ENCODE measurements at regions not wholly inside any gene's neighbourhood (a gene's known extent, or its start where the extent isn't known, plus 50 kb on each side); places are given as distances from the start of the nearest gene placed in this dataset.

GRCh38 chr14:53550776-53551175, 397.7 kb upstream of the DDHD1 start:
- no peaks in the 10 kb centered on the region for H3K4me1 ChIP-seq (replicated peaks in 1 of 4; ENCODE audit: control insufficient read depth in 3 of 4, insufficient read depth in 4 of 4, low read length in 3 of 4)
- H3K79me1 ChIP-seq (ENCODE audit: low read depth, low read length) = no peaks in the 10 kb centered on the region
- H3K27me3 ChIP-seq (replicated peaks in 1 of 4; ENCODE audit: control insufficient read depth in 3 of 4, extremely low read depth in 1 of 4, insufficient read depth in 3 of 4, low read length in 3 of 4) = no peaks in the 10 kb centered on the region
- no peak overlapping the region for H3K18ac ChIP-seq (ENCODE audit: extremely low read depth, low read length)
- POLR2A ChIA-PET (ENCODE audit: partially characterized antibody) = no interaction called here
- H4K91ac ChIP-seq (replicated peaks; ENCODE audit: insufficient read length, low read length) = no peak overlapping the region
- no peak overlapping the region for H2BK12ac ChIP-seq (ENCODE audit: low read depth, low read length)
- H3K4me3 ChIP-seq (ENCODE audit: extremely low read depth in 1 of 4, insufficient read depth in 2 of 4, low read depth in 3 of 4, low read length in 4 of 4) = no peak overlapping the region
- no peak overlapping the region for H3K4me2 ChIP-seq (ENCODE audit: insufficient read depth in 1 of 2, low read depth in 2 of 2, low read length in 2 of 2)
- no peak for DNase-seq (ENCODE audit: low read depth in 1 of 2, low spot score in 2 of 2)
- no peak overlapping the region for H3K9ac ChIP-seq (replicated peaks in 1 of 4; ENCODE audit: extremely low read depth in 1 of 4, low read depth in 3 of 4, low read length in 3 of 4)
- TF ChIP-seq RFX5 (IDR thresholded peaks at IDR 0.05; ENCODE audit: borderline replicate concordance, low read depth, low read length) (no peak), PHF8 (conservative IDR thresholded peaks at IDR 0.05; ENCODE audit: low read depth, low read length) (no peak), SIN3A (conservative IDR thresholded peaks at IDR 0.05 in 1 of 2, IDR thresholded peaks at IDR 0.05 in 1 of 2; ENCODE audit: low read depth in 1 of 2, low read length in 2 of 2) (no peak), RAD21 (IDR thresholded peaks at IDR 0.05 in 1 of 2, conservative IDR thresholded peaks at IDR 0.05 in 1 of 2; ENCODE audit: low read depth in 2 of 2, low read length in 2 of 2) (no peak)
- H3K27ac ChIP-seq (ENCODE audit: low read depth, low read length) = no peak overlapping the region
- no peaks in the 10 kb centered on the region for H4K20me1 ChIP-seq (replicated peaks in 1 of 2; ENCODE audit: control insufficient read depth in 1 of 2, insufficient read depth in 2 of 2, low read length in 2 of 2)
- 88% methylated on average over 5 of the region's 5 CpGs; no CpG with 5 or more reads in 1 of the 2 experiments for WGBS, 2 experiments (ENCODE audit: extremely low coverage in 1 of 2, insufficient coverage in 1 of 2, insufficient read length in 1 of 2, insufficient replicate concordance in 2 of 2, low coverage in 1 of 2, low lambda C conversion rate in 2 of 2, missing lambda C conversion rate in 1 of 2)
- H4K8ac ChIP-seq (ENCODE audit: extremely low read depth, insufficient read depth, low read length) = no peak overlapping the region
- no peaks in the 10 kb centered on the region for H3K79me2 ChIP-seq (ENCODE audit: control insufficient read depth in 1 of 2, insufficient read depth in 2 of 2, low read length in 2 of 2)
- no peak overlapping the region for H2BK15ac ChIP-seq (ENCODE audit: low read length)
- CTCF ChIA-PET (ENCODE audit: partially characterized antibody) = interaction anchor here (0.8 kb wide), 1 partner anchor 13 kb away, joined by 3 read pairs; no protein-coding TSS in a partner anchor
- no peak overlapping the region for H2BK5ac ChIP-seq (ENCODE audit: low read depth, low read length)
- no peak overlapping the region for H2AK5ac ChIP-seq (ENCODE audit: low read depth, low read length)
- no peak overlapping the region for H2BK20ac ChIP-seq (ENCODE audit: low read length)
- H3K23me2 ChIP-seq (ENCODE audit: low read depth, low read length) = no peaks in the 10 kb centered on the region
- H4K5ac ChIP-seq (ENCODE audit: insufficient read length, low read depth, low read length) = no peak overlapping the region
- H2AFZ ChIP-seq (ENCODE audit: low read length) = no peak overlapping the region
- no peaks in the 10 kb centered on the region for H3K9me3 ChIP-seq (ENCODE audit: insufficient read depth in 2 of 2, low read depth in 1 of 2, low read length in 1 of 2)
- FAIRE-seq = no peak
- H2BK120ac ChIP-seq (replicated peaks; ENCODE audit: low read depth, low read length) = no peak overlapping the region
- no peak overlapping the region for H3K56ac ChIP-seq (replicated peaks; ENCODE audit: insufficient read length, low read depth, low read length)
- H3K36me3 ChIP-seq (ENCODE audit: control insufficient read depth in 2 of 4, insufficient read depth in 4 of 4, low read length in 3 of 4) = no peaks in the 10 kb centered on the region
- no peak overlapping the region for H3K14ac ChIP-seq (ENCODE audit: insufficient read length)
- H3K4ac ChIP-seq (replicated peaks; ENCODE audit: insufficient read length, low read depth, low read length) = no peak overlapping the region
- H3K23ac ChIP-seq (ENCODE audit: insufficient read length) = no peak overlapping the region

Measured in H1 (cell line).